Gastrocnemius medialis (tissue), 4 donors: ENCODE measurements at regions not wholly inside any gene's neighbourhood (a gene's known extent, or its start where the extent isn't known, plus 50 kb on each side); places are given as distances from the start of the nearest gene placed in this dataset.

ENCODE experiments used
- CTCF ChIP-seq, 5 experiments: fragments of 450-650 bp in 3 of 5; fragments of 200-600 bp in 2 of 5; sonication (generic) in 2 of 5; IDR thresholded peaks in 4 of 5; conservative IDR thresholded peaks in 1 of 5; 1 replicate in 4 of 5; 2 replicates in 1 of 5; pipeline ENCODE4 v1.5.1; 2016 to 2019; ENCODE audit warnings: antibody characterized with exemption in 5 of 5, mild to moderate bottlenecking in 3 of 5, moderate library complexity in 3 of 5
- POLR2A ChIP-seq, 2 donors: fragments of 450-650 bp; IDR thresholded peaks; one replicate each; pipeline ENCODE4 v1.6.1; 2017; ENCODE audit warnings: antibody characterized with exemption in 2 of 2, mild to moderate bottlenecking in 2 of 2, moderate library complexity in 2 of 2

GRCh38 chr14:84361476-84361875 is 1168.5 kb upstream of the FLRT2 start:
- TF ChIP-seq CTCF (IDR thresholded peaks at IDR 0.05 in 4 of 5, conservative IDR thresholded peaks at IDR 0.05 in 1 of 5) (no peak), POLR2A (IDR thresholded peaks at IDR 0.05) (no peak)
